ENCODE measurements at regions not wholly inside any gene's neighbourhood (a gene's known extent, or its start where the extent isn't known, plus 50 kb on each side); places are given as distances from the start of the nearest gene placed in this dataset.
A peak's percentile ranks its signal among the peaks of the same experiment; 100 is the strongest.

DNA sequence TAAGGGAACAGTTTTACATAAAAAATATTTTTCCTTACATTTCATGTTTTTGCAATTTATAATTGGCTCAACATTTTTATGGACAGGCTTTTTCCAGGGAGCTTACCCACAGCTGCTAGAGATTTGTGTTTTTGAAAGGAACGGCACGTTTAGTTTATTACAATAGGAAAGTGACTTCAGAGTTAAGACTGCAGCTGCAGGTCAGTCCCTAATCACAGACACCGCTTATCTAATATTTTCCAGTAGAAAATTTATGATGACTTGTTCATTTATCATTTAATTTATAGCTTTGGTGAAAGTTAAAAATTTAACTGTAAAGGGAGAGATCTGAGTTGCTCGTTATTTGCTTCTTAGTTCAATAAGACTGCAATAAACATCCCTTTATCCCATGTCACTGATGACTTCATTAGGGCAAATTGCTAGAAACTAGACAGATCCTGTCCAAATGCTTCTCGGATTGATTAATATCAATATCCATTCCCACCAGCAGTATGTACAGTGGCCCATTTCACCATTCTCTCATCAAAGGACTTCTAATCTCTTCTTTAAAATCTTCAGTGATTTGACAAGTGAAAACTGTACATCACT is 97.0 kb upstream of the ODAD2 start:
- Histone ChIP-seq H3K9me1 (replicated peaks; ENCODE audit: control insufficient read depth, extremely low read depth, insufficient read depth, low read length) (no peaks in the 10 kb centered on the region), H3K27me3 (ENCODE audit: control insufficient read depth in 2 of 2, insufficient read depth in 2 of 2, low read length in 2 of 2) (no peaks in the 10 kb centered on the region), H3K36me3 (ENCODE audit: control insufficient read depth in 2 of 2, extremely low read depth in 1 of 2, insufficient read depth in 2 of 2, low read length in 2 of 2) (no peaks in the 10 kb centered on the region), H3K4me3 (replicated peaks in 1 of 3; ENCODE audit: insufficient read depth in 1 of 3, low read depth in 1 of 3, low read length in 3 of 3) (peak overlapping the region in 2 of 3 experiments; percentile 23 to 54), H3K9me3 (replicated peaks; ENCODE audit: control insufficient read depth, insufficient read depth, low read length) (no peaks in the 10 kb centered on the region), H3K4me1 (ENCODE audit: control insufficient read depth, extremely low read depth, insufficient read depth, low read length) (peaks cover 30% of the 10 kb centered on the region), H3K79me2 (ENCODE audit: control insufficient read depth, insufficient read depth, low read length) (no peaks in the 10 kb centered on the region), H2AFZ (ENCODE audit: low read depth, low read length) (peak overlapping the region; percentile 90), H4K20me1 (replicated peaks; ENCODE audit: control insufficient read depth, extremely low read depth, insufficient read depth, low read length) (no peaks in the 10 kb centered on the region), H3K4me2 (ENCODE audit: insufficient read depth, low read length) (peak overlapping the region; percentile 97), H3K27ac (ENCODE audit: insufficient read depth, low read depth, low read length) (peak overlapping the region; percentile 77), H3K9ac (replicated peaks; ENCODE audit: extremely low read depth, insufficient read depth, low read length) (peak overlapping the region; percentile 88)
- ChIA-PET CTCF (interaction anchor here (0.7 to 2.0 kb wide), 10 partner anchors 9 to 354 kb away, joined by 3 to 7 read pairs (median 3); no protein-coding TSS in a partner anchor), POLR2A (interaction anchor here (1.2 kb wide), 1 partner anchor 43 kb away, joined by 3 read pairs; no protein-coding TSS in a partner anchor)
- intact Hi-C loops (cut with micrococcal nuclease) (no loop called here), dilution Hi-C loops (cut with MboI; ENCODE audit: extremely low pct_ligation_motif_present, low sequenced_read_pairs) (no loop called here)
- FAIRE-seq (no peak), DNase-seq (ENCODE audit: low read depth, low spot score) (peak; percentile 78)
- no TSS peak for BruUV-seq (replicated peaks)
- no peak for TF ChIP-seq MYC (IDR thresholded peaks at IDR 0.05; ENCODE audit: low read depth, low read length)
- TF ChIP-seq, protein P1, sequence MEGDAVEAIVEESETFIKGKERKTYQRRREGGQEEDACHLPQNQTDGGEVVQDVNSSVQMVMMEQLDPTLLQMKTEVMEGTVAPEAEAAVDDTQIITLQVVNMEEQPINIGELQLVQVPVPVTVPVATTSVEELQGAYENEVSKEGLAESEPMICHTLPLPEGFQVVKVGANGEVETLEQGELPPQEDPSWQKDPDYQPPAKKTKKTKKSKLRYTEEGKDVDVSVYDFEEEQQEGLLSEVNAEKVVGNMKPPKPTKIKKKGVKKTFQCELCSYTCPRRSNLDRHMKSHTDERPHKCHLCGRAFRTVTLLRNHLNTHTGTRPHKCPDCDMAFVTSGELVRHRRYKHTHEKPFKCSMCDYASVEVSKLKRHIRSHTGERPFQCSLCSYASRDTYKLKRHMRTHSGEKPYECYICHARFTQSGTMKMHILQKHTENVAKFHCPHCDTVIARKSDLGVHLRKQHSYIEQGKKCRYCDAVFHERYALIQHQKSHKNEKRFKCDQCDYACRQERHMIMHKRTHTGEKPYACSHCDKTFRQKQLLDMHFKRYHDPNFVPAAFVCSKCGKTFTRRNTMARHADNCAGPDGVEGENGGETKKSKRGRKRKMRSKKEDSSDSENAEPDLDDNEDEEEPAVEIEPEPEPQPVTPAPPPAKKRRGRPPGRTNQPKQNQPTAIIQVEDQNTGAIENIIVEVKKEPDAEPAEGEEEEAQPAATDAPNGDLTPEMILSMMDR (IDR thresholded peaks at IDR 0.05; ENCODE audit: extremely low read depth in 1 of 2, insufficient read depth in 1 of 2, low read depth in 1 of 2, low read length in 2 of 2): no peak
- no peak for TF ChIP-seq POLR2A (IDR thresholded peaks at IDR 0.05; ENCODE audit: low read depth, low read length)

DNA sequence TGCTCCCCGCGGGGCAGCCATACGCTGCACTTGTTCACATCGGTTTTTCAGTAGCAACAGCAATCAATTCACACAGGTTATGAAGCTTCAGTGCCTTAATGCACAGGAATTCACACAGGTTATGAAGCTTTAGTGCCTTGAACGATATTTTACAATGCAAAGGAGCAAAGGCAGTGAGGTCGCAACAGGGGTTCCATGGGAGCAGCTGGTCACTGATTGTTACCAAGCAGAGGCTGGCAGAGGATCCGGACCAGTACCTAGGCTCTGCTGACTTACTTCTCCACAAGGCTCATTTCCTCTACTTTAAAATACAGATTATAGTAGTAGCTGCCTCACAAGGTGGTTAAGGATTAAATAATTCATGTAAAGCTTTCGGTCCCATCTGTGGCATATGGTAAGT is 95.2 kb upstream of the ODAD2 start:
- H2AFZ ChIP-seq (ENCODE audit: low read depth, low read length): no peak overlapping the region
- H3K9me3 ChIP-seq (replicated peaks; ENCODE audit: control insufficient read depth, insufficient read depth, low read length): no peaks in the 10 kb centered on the region
- no peaks in the 10 kb centered on the region for H4K20me1 ChIP-seq (replicated peaks; ENCODE audit: control insufficient read depth, extremely low read depth, insufficient read depth, low read length)
- H3K4me3 ChIP-seq (replicated peaks in 1 of 3; ENCODE audit: insufficient read depth in 1 of 3, low read depth in 1 of 3, low read length in 3 of 3): no peak overlapping the region
- no peak for FAIRE-seq
- H3K9ac ChIP-seq (replicated peaks; ENCODE audit: extremely low read depth, insufficient read depth, low read length): no peak overlapping the region
- no peaks in the 10 kb centered on the region for H3K36me3 ChIP-seq (ENCODE audit: control insufficient read depth in 2 of 2, extremely low read depth in 1 of 2, insufficient read depth in 2 of 2, low read length in 2 of 2)
- H3K4me2 ChIP-seq (ENCODE audit: insufficient read depth, low read length): no peak overlapping the region
- no peak for DNase-seq (ENCODE audit: low read depth, low spot score)
- CTCF ChIA-PET: interaction anchor here (2.0 kb wide), 1 partner anchor 10 kb away, joined by 5 read pairs; no protein-coding TSS in a partner anchor
- no peaks in the 10 kb centered on the region for H3K79me2 ChIP-seq (ENCODE audit: control insufficient read depth, insufficient read depth, low read length)
- dilution Hi-C loops (cut with MboI; ENCODE audit: extremely low pct_ligation_motif_present, low sequenced_read_pairs) (no loop called here), intact Hi-C loops (cut with micrococcal nuclease) (no loop called here)
- H3K4me1 ChIP-seq (ENCODE audit: control insufficient read depth, extremely low read depth, insufficient read depth, low read length): peaks cover 41% of the 10 kb centered on the region
- H3K27ac ChIP-seq (ENCODE audit: insufficient read depth, low read depth, low read length): no peak overlapping the region
- H3K9me1 ChIP-seq (replicated peaks; ENCODE audit: control insufficient read depth, extremely low read depth, insufficient read depth, low read length): no peaks in the 10 kb centered on the region
- TF ChIP-seq, protein P2, sequence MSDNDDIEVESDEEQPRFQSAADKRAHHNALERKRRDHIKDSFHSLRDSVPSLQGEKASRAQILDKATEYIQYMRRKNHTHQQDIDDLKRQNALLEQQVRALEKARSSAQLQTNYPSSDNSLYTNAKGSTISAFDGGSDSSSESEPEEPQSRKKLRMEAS (IDR thresholded peaks at IDR 0.05; ENCODE audit: insufficient read depth, insufficient read length): no peak
- no peak for TF ChIP-seq MYC (IDR thresholded peaks at IDR 0.05; ENCODE audit: low read depth, low read length)
- TF ChIP-seq GATA2 (IDR thresholded peaks at IDR 0.05; ENCODE audit: insufficient read depth, insufficient read length, low read depth, low read length): no peak
- no peak for TF ChIP-seq POLR2AphosphoS5 (IDR thresholded peaks at IDR 0.05; ENCODE audit: insufficient read depth, low read depth, low read length)
- POLR2A ChIA-PET: no interaction called here
- H3K27me3 ChIP-seq (ENCODE audit: control insufficient read depth in 2 of 2, insufficient read depth in 2 of 2, low read length in 2 of 2): no peaks in the 10 kb centered on the region
- BruUV-seq (replicated peaks): no TSS peak

All from endothelial cell of umbilical vein (primary cell).